Astrocyte (in vitro differentiated cells and primary cell): ENCODE measurements at regions not wholly inside any gene's neighbourhood (a gene's known extent, or its start where the extent isn't known, plus 50 kb on each side); places are given as distances from the start of the nearest gene placed in this dataset.

Source experiments
- EZH2 ChIP-seq: IDR thresholded peaks from 2 replicates; pipeline ENCODE4 v1.6.1; 2012; ENCODE audit warnings: mild to moderate bottlenecking, low read length, inconsistent platforms; ENCODE audit not compliant: insufficient read depth
- TF ChIP-seq, protein P1 (sequence below): IDR thresholded peaks from 2 replicates; pipeline ENCODE4 v1.5.1; 2011; ENCODE audit warnings: low read depth, mild to moderate bottlenecking, inconsistent platforms, low read length, moderate library complexity; ENCODE audit not compliant: insufficient read depth

DNA sequence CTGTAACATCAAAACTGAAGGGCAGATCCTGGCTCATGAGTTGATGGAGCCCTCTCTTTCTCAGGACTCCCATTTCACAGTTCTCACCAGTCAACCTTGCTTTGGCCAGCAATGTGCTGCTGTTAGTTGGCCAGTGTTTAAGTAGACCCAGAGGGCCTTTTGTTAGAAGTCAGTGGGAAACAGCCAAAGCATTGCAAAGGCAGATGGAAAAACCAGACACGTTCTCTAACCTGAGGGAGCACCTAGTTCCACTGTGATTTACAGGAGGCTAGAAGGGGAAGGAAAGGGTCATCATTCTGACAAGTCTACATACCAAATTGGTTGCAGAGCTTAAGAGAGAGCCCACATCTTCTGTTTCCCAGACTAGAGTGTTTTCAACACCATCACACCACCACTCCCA is 196.4 kb downstream of the OPA1 start:
- TF ChIP-seq, protein P1, sequence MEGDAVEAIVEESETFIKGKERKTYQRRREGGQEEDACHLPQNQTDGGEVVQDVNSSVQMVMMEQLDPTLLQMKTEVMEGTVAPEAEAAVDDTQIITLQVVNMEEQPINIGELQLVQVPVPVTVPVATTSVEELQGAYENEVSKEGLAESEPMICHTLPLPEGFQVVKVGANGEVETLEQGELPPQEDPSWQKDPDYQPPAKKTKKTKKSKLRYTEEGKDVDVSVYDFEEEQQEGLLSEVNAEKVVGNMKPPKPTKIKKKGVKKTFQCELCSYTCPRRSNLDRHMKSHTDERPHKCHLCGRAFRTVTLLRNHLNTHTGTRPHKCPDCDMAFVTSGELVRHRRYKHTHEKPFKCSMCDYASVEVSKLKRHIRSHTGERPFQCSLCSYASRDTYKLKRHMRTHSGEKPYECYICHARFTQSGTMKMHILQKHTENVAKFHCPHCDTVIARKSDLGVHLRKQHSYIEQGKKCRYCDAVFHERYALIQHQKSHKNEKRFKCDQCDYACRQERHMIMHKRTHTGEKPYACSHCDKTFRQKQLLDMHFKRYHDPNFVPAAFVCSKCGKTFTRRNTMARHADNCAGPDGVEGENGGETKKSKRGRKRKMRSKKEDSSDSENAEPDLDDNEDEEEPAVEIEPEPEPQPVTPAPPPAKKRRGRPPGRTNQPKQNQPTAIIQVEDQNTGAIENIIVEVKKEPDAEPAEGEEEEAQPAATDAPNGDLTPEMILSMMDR: no peak
- no peak for TF ChIP-seq EZH2
